Amniotic stem cell (primary cell): ENCODE measurements at regions not wholly inside any gene's neighbourhood (a gene's known extent, or its start where the extent isn't known, plus 50 kb on each side); places are given as distances from the start of the nearest gene placed in this dataset.
A peak's percentile ranks its signal among the peaks of the same experiment; 100 is the strongest.

ENCODE experiments used
- DNase-seq: peaks from one replicate; lab custom pipeline; 2025; lab: John Stamatoyannopoulos, UW

DNA sequence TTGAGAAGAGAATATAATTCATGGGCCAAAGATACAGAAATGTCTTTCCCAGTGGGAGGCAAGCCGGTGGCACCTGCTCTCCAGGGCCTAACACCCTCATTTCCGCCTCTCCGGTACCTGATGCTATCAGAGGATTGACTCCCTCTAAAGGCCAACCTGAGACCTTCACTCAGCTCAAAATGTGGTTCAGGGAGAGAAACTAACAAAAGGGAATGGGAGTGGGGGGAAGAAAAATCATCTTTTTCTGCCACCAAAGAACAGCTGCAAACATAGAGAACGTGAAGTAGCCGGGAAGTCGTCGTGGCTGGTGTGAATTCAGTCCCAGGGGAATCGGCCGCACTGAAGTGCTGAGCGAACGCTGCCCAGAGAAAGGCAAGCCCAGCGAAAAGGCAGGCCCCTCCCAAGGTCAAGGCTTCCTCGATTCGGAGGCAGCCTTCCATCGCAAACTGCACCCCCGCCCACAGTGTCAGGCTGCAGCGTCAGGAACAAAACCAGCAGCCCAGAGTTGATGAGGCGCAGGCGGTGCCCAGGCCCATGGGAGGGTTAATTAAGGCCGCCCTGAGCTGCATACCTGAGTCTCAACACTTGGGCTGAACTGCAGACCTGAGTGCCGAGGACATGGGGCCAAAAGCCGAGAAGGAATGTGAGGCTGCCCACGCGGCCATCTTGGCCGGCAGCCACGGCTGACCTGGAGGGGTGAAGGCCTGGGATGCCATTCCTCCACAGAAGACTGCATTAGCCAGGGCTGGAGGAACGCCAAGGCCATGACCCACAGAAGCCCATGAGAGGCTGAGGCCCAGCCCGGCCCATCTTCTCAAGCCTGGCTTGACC lies 160.2 kb downstream of the PSMG1 start:
- no peak for DNase-seq

DNA sequence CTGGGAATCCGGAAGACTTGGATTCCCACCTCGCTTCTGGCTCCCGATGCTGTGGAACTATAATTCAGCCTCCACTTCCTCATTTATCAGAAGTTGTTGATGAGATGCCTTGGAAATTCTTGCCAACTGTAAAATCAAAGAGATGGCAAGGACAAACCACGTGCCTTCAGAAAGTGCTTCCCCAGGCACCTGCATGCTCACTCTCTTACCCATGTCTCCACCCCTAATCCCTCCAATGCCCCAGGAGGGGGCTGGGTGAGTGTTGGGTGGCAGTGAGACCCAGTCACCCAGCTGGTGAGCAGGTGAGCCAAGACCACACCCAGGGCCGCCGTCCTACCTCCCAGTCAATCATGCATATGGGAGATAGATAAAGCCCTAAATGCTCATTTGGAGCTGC lies 160.8 kb downstream of the PSMG1 start:
- DNase-seq, result no peak

DNA sequence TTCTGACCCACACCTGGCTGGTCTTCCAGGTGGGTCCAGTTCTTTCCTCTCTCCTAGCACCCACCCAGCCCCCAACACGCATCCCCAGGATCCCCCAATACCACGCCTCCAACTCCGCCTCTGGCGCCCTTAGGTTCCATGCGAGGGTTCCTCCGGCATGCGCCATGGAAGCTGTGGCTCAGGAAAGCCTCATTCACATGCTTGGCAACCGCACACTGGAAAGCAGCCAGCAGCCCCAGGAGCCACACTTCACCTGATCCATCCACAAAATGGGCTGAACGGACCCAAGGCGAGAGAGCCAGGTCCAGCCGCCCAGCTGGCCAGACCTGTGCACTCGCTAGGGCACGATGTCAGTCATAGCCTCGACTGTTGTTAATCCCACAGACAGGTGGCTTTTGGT lies 161.2 kb downstream of the PSMG1 start:
- no peak for DNase-seq

DNA sequence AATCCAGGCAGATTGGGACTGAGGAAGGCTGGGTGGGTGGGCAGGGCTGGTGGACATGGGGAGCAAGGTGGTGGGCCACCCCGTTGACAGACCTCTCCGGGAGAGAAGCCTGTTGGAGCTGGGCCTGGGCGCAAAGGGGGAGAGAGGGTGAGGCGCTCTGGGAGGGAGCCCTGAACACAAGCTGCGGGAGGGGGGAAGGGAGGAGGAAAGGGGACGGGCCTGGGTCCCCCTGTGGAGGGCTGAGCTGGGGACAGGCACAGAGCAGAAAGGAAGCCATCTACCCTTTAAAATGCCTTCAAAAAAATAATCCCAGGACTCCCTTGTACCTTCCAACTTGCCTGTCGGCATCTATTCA lies 161.8 kb downstream of the PSMG1 start:
- DNase-seq, result no peak

DNA sequence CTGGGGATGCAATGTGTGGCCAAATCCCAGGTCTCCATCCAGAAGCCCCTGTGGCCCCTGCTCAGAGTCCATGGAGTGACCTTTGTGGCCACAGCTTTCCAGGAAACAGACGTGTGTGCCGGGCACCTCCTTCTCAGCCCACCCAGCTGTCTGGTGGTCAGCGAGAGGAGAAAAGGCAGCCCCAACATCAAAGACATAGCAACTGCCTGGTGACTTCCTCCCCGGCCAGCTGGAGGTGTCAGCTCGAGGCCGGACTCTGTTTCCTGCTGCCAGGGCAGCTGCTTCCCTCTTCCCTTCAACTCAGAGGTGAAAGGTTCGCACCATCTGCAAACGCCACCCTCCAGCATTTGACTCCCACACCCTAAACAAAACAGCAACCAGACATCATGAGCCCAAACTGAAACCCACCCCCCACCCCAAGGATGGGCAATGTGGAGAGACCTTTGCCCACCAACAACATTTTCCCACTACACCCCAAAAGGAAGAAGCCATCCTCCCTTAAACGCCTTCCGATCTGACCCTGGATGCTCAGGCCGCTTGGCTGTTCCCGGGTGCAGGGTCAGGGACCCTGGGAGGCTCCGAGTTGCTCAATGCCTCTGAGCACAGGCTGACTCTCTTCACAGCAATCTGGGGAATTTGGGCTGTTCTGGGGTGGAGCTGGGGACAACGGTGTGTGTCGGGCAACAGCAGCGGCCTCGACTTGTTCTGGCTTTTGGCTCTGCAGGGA lies 162.3 kb downstream of the PSMG1 start:
- DNase-seq, result no peak

DNA sequence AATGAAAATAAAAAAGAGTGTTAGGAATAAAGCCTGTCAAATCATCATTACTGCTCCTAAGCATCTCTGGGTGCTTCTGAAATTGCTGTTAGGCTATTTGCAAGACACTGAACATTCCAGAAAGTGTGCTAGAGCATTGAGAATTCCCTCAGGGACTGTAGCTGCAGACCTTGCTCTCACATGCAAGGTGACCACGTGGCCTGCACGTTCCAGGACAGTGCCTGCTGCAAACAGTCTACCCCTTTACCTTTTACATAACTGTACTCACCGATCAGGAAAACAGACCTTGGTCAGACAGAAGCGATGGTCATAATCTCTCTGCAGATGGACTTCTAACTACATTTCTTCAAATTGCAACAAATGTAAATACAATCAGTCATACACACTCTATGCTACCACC lies 164.5 kb downstream of the PSMG1 start:
- no peak for DNase-seq

DNA sequence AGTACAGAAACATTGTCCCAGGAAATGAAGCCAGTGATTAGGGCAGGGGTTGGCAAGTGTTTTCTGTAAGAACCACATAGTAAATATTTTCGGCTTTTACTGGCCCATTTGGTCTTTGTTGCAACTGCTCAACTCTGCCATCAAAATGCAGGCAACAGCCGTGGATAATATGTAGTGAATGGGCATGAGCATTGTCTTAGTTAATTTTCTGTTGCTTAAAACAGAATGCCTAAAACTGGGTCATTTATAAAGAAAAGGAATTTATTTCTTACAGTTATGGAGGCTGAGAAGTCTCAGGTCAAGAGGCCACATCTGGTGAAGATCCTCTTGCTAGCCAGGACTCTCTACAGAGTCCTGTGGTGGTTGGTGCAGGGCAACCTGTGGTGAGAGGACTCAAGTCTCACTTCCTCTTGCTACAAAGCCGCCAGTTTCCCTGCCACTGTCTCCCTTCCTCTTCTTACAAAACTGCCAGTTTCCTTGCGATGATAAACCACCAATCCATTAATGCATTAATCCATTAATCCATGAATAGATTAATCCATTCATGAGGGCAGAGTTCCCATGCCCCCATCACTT lies 166.4 kb downstream of the PSMG1 start:
- DNase-seq, result no peak

DNA sequence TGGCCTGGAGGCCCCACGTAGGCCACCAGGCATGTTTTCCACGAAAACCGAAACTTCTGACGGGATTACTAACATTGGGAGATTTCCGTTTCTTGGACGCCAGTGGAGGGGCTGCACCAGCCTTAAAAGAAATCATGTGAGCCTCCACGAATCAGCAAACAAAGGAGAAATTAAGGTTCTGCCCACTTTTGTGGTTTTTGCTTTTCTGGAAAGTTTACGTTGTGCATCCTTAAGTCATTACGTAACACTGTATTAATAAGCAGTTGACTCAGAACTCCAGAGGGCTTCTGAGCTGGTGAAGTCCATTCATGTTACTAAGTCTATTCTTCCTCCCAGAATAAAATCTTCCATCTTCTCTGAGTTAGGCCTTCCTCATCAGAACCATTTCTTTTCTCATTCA lies 168.5 kb downstream of the PSMG1 start:
- peak; percentile 90 for DNase-seq

DNA sequence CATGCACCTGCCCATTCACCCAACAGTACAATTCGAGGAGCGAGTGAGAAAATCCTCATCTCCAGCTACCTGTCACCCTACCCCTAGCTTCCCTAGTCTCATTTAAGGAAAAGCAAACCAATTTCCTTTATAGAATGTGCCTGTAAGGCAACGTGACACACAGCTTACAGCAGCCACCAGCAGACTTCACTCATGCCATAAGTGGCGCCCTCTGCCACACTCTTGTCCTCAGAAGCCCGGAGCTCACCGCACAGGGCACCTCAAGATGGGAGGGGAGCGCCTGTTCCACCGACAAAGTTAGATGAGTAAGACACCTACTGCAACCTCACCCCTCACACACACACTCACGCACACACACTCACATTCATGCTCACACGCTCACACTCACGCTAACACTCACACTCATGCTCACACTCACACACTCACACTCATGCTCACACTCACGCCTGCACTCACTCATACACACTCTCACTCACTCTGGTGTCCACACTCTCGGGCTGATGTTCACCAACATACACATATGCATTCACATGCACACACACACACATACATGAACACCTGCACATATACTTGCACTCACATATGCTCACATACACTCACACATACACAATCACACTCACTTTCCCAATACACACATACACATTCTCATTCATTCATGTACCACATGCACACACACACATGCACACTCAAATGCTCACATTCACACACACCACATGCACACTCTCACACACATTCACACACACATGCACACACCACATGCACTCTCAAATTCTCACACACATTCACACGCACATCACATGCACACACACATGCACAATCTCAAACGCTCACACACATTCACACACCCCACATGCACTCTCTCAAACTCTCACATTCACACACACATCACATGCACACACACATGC lies 170.7 kb downstream of the PSMG1 start:
- no peak for DNase-seq

DNA sequence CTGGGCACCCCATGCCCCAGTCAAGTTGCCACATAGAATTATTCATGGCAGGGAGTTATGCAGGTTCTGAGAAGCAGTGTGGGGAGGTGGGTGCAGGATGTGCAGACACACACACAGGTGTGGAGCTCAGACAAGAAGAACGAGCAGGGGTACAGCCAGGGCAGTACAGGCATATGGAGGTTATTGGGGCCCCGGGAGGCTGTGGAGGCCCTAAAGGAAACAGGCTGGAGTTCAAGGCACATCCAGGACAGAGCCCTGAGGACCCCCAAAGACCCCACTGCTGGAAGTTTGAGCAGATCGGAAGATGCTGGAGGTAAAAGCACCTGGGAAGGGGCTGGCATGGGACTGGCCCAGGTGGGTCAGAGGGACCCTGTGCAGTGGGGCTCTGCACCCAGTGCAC lies 171.3 kb downstream of the PSMG1 start:
- DNase-seq, result no peak

DNA sequence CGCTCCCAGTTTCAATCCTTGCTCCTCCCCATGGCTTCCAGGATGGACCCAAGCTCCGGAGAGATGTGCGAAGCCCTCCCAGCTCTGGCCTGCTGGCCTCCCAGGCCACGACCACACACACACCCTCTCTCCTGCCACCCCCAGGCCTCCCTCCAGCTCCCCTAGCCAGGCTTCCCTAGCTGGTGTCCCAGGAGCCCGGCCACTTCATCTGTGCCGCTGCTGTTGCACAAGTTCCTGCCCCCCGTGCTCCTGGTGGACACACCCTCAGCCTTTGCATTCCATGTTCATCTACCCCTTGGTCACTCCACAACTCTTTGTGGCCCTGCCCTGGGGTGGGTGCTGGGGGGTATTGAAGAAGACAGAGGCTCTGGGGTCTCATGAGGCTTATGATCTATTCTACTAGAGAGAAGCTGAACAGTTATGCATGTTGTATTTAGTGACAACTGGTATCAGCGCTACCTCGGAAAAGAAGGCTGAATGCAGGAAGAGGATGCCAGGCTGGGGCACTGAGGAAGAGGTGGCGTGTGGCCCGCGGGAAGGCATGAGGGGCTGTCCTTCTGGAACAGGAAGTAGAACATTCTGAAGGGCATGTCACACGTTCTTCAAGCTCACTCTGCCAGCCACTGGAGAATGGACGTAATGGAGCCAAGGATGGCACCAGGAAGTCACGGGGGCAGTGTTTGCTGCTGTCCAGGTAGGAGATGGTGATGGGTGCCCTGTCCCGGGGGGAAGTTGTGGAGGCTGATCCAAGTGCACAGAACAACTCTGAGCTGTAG lies 172.4 kb downstream of the PSMG1 start:
- DNase-seq, result no peak

DNA sequence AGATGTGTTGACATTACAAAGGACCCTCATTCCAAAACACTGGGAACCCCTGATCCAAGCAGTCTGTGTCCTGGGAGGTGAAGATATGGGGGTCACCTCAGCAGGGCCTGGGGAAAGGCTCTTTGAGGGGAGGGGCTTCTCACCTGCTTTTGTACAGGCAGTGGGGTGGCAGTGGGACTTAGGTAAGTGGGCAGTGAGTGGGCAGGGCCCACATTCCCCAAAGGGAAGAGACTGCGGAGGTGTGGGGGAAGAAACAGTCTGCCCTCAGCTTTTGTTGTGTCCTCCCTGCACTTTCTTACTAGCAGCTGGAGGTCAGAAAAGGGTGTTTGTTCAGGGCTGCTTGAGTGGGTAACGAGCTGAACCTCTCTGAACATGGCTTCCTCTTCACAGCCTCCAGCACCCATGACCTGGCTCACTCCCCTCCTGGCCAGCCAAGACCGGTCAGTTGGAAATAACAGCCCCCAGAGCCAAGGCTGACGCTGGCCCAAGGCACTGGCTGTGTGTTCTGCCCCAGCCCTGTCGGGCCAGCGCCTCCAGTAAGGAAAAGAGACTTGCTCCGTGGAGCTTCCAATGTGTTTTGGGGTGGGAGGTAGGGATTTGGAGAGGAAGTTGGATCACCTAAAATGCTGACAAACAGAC lies 173.5 kb downstream of the PSMG1 start:
- DNase-seq, result no peak

DNA sequence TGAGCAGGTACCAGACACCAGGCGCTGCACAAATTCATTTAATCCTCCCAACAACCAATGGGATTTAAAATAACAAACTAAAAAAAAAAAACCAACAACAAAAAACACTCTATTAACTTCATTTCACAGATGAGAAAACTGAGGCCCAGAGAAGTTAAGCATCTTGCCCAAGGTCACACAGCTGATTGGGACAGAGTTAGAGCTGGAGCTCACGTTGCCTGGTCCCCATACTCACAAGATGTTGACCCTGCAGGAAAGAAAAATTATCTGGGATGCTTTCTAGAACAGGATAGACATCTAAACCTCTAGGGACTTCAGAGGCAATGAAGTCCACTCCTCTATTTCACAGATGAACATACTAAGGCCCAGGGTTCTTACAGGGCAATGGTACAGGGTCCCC lies 175.3 kb downstream of the PSMG1 start:
- no peak for DNase-seq

DNA sequence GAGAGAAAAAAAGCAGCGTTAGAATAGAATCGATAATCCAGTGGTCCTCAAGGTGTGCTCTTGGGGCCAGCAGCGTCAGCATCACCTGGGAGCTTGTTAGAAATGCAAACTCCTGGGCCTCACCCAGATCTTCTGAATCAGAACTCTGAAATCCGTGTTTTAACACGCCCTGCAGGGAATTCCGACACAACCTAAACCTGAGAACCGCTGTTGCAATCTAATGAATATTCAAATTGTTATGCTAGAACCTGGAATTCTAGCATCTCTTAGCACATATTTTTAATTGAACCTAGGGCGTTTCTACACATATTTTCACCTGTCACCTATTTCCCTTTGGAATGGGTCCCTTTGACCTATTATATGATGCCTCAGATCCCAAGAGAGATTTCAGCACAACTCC lies 175.7 kb downstream of the PSMG1 start:
- no peak for DNase-seq

DNA sequence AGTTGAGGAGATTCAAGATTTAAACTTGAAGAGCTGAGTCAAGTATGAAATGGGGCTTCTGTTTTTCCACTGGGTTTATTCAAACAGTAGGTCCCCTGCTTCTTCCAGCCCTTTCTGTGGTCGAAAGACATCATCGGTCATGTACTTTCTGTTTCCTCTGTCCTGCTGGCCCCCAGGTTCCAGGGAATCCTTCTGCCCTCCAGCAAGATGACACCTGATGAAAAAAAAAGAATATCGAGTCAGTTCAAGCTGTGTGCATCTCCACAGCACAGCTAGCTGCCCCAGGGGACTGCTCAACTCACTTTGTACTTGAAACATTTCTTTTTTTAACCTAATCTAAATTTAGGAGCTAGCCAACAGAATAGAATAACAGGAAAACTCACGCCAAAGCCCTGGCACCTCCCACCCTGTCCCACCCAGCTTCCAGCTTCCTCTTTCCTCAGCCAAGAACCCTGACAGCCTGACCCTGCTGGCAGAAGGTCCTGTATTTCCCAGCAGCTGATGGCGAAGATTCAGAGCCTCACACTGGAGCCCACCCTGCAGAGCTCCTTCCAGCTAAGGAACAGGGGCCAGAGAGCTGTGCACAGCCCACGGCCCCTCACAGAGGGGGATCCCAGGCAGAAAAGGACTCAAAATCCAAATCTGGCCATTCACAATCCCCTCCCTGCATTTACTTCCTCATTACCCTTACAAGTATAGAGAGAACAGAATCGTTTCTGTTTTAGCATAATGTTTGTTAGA lies 176.5 kb downstream of the PSMG1 start:
- no peak for DNase-seq

DNA sequence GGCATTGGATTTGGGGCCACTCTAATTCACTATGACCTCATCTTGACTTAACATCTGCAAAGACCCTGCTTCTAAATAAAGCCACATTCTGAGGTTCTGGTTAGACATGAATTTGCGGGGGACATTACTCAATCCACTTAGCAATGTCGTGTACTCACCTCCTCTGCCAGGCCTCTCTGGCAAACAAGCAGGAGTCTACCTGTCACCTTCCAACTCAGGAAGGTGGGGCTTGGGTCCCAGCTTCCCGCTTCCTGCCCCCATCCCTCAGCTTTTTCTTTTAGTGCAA lies 177.8 kb downstream of the PSMG1 start:
- no peak for DNase-seq

DNA sequence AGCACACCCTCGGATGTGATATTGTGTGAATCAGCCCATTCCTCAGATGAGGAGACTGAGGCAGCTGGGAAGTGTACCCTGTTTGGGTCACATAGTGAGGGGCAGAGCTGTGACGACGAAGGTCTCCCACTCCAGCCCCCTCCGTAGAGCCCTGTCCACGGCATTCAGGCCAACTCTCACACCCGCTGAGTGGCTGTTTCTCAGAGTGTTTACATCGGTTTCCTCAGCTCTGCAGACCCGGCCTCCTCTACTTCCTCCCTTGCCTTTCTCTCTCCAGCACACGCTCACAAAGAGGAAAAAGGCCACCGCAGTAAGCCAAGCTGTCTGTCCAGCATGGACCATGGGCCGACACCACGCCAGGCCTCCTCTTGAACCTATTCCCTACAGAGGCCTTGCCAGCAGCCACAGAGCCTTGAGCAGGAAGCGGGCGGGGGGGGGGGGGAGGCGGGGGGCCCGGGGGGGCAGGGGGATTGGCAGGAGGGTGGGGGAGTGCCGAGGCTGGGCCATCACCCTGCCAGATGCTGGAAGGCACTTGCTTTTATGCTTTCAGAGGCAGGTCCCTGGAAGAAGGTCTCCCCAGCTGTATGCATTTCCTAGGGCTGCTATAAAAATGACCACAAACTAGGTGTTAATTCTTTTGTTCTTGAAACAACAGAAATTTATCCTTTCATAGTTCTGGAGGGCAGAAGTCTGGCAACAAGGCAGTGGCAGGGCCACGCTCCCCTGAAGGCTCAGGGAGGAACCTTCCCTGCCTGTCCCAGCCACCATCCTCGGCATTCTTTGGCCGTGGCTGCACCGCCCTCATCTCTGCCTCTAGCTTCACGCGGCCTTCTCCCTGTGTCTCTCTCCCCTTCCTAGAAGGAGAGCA lies 178.4 kb downstream of the PSMG1 start:
- DNase-seq, result no peak

DNA sequence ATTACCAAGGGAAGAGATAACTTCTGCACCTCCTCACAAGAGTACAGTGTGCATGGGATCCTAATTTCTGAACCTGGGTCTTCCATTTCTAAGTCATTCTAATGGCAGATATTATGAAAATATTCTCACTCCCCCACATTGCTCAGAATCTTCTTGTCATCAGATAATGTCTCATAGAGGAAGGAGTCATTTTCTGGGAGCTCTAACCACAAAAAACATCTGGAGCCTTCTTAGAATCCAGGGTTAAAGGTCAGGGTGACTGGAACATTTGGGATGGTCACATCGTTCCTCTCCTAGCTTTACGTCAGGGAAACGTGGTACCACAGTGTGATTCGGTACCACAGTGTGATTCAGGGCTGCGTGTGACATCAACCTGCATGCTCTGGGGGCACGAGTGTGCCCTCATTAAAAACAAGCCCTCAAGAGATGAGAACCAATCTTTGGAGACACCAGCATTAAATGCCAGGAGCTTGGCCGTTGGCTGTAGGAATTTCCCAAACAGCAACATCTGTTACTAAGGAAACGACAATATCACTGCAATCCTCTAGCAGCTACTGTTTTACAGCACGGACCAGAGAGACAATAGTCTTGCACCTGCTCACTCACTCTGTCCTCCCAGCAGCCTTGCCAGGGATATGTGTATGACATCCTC lies 179.1 kb downstream of the PSMG1 start:
- no peak for DNase-seq

DNA sequence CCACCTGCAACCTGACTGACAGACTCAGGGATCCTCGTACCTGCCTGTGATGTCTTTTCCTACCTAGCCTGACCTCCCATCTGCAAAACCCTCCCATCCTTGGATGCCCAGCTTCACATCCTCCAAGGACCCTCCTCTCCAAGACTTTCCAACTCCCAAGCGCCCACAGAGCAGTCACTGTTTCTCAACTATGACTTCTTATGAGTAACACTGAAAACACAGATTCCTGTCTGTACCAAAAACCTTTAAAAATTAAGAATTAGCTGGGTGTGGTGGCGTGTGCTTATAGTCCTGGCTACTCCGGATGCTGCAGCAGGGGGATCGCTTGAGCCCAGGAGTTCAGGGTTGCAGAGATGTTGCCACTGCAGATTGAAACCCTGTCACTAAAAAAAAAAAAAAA lies 181.9 kb downstream of the PSMG1 start:
- no peak for DNase-seq
